MM.1S (cell line): ENCODE measurements at regions not wholly inside any gene's neighbourhood (a gene's known extent, or its start where the extent isn't known, plus 50 kb on each side); places are given as distances from the start of the nearest gene placed in this dataset.
A peak's percentile ranks its signal among the peaks of the same experiment; 100 is the strongest.

Experiments
- DNase-seq: peaks from one replicate; pipeline ENCODE4 v3.0.0-alpha.2; 2015
- H2AFZ ChIP-seq: fragments of 300-600 bp; sonication (generic); 2 replicates; pipeline ENCODE4 v1.6.0; 2016; ENCODE audit warnings: antibody characterized with exemption, low read length
- H3F3A ChIP-seq: fragments of 300-600 bp; sonication (generic); 2 replicates; pipeline ENCODE4 v1.6.1; 2016; ENCODE audit warnings: mild to moderate bottlenecking, antibody characterized with exemption, low read length, moderate library complexity, mixed read lengths; ENCODE audit not compliant: insufficient read depth
- H3K27ac ChIP-seq: fragments of 300-600 bp; sonication (generic); 2 replicates; pipeline ENCODE4 v1.5.1; 2016; ENCODE audit warnings: mild to moderate bottlenecking, low read length
- H3K27me3 ChIP-seq: fragments of 300-600 bp; sonication (generic); replicated peaks from 2 replicates; pipeline ENCODE4 v1.6.0; 2016; ENCODE audit warnings: low read length; ENCODE audit not compliant: insufficient read depth
- H3K36me3 ChIP-seq: fragments of 300-600 bp; sonication (generic); replicated peaks from 2 replicates; pipeline ENCODE4 v1.6.1; 2016; ENCODE audit warnings: mild to moderate bottlenecking, low read length, mixed read lengths; ENCODE audit not compliant: insufficient read depth
- H3K4me1 ChIP-seq: fragments of 300-600 bp; sonication (generic); 2 replicates; pipeline ENCODE4 v1.6.1; 2016; ENCODE audit warnings: low read length, mixed read lengths
- H3K4me2 ChIP-seq: fragments of 300-600 bp; sonication (generic); 2 replicates; pipeline ENCODE4 v1.6.0; 2016; ENCODE audit warnings: low read depth, low read length
- H3K4me3 ChIP-seq: fragments of 300-600 bp; sonication (generic); 2 replicates; pipeline ENCODE4 v1.5.1; 2016; ENCODE audit warnings: low read length, mixed read lengths
- H3K79me2 ChIP-seq: fragments of 300-600 bp; sonication (generic); 2 replicates; pipeline ENCODE4 v1.6.1; 2016; ENCODE audit warnings: mixed run types, low read length, mixed read lengths
- H3K9ac ChIP-seq: fragments of 300-600 bp; sonication (generic); 2 replicates; pipeline ENCODE4 v1.6.1; 2016; ENCODE audit warnings: low read length, mixed read lengths
- H3K9me2 ChIP-seq: fragments of 300-600 bp; sonication (generic); replicated peaks from 2 replicates; pipeline ENCODE4 v1.6.1; 2016; ENCODE audit warnings: mild to moderate bottlenecking, low read length, mixed read lengths; ENCODE audit not compliant: insufficient read depth
- H3K9me3 ChIP-seq: fragments of 300-600 bp; sonication (generic); replicated peaks from 2 replicates; pipeline ENCODE4 v1.6.1; 2016; ENCODE audit warnings: mild to moderate bottlenecking, low read length, mixed read lengths; ENCODE audit not compliant: insufficient read depth
- H4K20me1 ChIP-seq: fragments of 300-600 bp; sonication (generic); 2 replicates; pipeline ENCODE4 v1.6.1; 2016; ENCODE audit warnings: mild to moderate bottlenecking, low read length, moderate library complexity, mixed read lengths; ENCODE audit not compliant: insufficient read depth
- EZH2 ChIP-seq: fragments of 300-600 bp; sonication (generic); optimal IDR thresholded peaks from 2 replicates; pipeline ENCODE3; 2017; ENCODE audit warnings: low read depth, mild to moderate bottlenecking, antibody characterized with exemption, low read length, mixed read lengths
- EZH2phosphoT487 ChIP-seq: fragments of 300-600 bp; sonication (generic); IDR thresholded peaks from 2 replicates; pipeline ENCODE4 v1.6.1; 2018; ENCODE audit warnings: antibody characterized with exemption, low read length
- TF ChIP-seq, protein P1 (sequence below): fragments of 300-600 bp; sonication (generic); IDR thresholded peaks from 2 replicates; pipeline ENCODE4 v1.5.1; 2016; ENCODE audit warnings: antibody characterized with exemption, low read length, mixed read lengths

DNA sequence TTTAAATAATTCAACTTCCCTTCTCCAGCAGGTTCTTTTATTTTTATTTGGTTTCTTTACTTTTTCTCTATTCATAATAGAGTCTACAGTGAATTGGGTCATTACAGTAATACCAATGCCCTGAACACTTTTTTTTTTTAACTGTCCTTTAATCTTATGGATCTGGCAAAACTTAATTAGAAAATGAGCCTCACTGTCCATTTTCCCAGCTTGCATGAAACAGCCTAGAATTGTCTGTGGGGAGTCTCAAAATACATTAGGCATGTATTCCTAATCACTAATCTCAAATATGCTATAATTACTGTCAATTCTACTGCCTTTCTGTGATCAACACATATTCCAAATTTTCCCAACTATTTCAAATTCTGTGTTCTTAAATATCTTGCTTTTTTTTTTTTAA, 406.8 kb downstream of the ANXA1 start:
- no peak overlapping the region for H3K27ac ChIP-seq
- no peak overlapping the region for H3K4me3 ChIP-seq
- H3F3A ChIP-seq, result no peaks in the 10 kb centered on the region
- H3K9me3 ChIP-seq, result no peaks in the 10 kb centered on the region
- TF ChIP-seq EZH2 (no peak), EZH2phosphoT487 (no peak)
- TF ChIP-seq, protein P1, sequence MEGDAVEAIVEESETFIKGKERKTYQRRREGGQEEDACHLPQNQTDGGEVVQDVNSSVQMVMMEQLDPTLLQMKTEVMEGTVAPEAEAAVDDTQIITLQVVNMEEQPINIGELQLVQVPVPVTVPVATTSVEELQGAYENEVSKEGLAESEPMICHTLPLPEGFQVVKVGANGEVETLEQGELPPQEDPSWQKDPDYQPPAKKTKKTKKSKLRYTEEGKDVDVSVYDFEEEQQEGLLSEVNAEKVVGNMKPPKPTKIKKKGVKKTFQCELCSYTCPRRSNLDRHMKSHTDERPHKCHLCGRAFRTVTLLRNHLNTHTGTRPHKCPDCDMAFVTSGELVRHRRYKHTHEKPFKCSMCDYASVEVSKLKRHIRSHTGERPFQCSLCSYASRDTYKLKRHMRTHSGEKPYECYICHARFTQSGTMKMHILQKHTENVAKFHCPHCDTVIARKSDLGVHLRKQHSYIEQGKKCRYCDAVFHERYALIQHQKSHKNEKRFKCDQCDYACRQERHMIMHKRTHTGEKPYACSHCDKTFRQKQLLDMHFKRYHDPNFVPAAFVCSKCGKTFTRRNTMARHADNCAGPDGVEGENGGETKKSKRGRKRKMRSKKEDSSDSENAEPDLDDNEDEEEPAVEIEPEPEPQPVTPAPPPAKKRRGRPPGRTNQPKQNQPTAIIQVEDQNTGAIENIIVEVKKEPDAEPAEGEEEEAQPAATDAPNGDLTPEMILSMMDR, result no peak
- H3K4me2 ChIP-seq, result no peak overlapping the region
- H3K9ac ChIP-seq, result no peak overlapping the region
- H3K27me3 ChIP-seq, result no peaks in the 10 kb centered on the region
- DNase-seq, result no peak
- no peaks in the 10 kb centered on the region for H3K4me1 ChIP-seq
- H3K9me2 ChIP-seq, result no peaks in the 10 kb centered on the region
- H4K20me1 ChIP-seq, result no peaks in the 10 kb centered on the region
- H3K79me2 ChIP-seq, result no peaks in the 10 kb centered on the region
- no peak overlapping the region for H2AFZ ChIP-seq
- H3K36me3 ChIP-seq, result no peaks in the 10 kb centered on the region

DNA sequence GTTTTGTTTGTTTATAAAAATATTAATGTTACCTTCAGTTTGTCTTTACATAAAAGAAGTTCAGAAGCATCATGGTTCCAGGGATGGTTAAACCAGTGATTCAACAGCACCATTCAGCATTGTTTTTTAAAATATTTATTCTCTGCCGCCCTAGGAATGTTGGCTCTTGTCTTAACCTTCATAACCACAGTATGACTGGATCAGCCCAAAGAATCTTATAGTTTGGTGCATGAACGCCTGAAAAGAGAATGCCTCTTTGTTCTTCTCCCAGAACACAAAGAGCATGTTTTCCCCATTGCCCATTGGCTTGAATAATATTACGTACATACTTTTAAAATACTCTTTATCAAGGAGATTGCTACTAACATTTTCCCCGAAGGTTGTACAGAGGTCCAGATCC, 413.4 kb downstream of the ANXA1 start:
- Histone ChIP-seq H3K9ac (no peak overlapping the region), H3K9me2 (no peaks in the 10 kb centered on the region), H3K27ac (no peak overlapping the region), H3K4me3 (no peak overlapping the region), H3K79me2 (no peaks in the 10 kb centered on the region), H3K4me1 (no peaks in the 10 kb centered on the region), H3K27me3 (no peaks in the 10 kb centered on the region), H3K9me3 (no peaks in the 10 kb centered on the region), H3K36me3 (no peaks in the 10 kb centered on the region), H3K4me2 (no peak overlapping the region), H2AFZ (no peak overlapping the region), H3F3A (no peaks in the 10 kb centered on the region), H4K20me1 (no peaks in the 10 kb centered on the region)
- no peak for DNase-seq
- no peak for TF ChIP-seq EZH2phosphoT487
- TF ChIP-seq, protein P1, result no peak
- TF ChIP-seq EZH2, result no peak

DNA sequence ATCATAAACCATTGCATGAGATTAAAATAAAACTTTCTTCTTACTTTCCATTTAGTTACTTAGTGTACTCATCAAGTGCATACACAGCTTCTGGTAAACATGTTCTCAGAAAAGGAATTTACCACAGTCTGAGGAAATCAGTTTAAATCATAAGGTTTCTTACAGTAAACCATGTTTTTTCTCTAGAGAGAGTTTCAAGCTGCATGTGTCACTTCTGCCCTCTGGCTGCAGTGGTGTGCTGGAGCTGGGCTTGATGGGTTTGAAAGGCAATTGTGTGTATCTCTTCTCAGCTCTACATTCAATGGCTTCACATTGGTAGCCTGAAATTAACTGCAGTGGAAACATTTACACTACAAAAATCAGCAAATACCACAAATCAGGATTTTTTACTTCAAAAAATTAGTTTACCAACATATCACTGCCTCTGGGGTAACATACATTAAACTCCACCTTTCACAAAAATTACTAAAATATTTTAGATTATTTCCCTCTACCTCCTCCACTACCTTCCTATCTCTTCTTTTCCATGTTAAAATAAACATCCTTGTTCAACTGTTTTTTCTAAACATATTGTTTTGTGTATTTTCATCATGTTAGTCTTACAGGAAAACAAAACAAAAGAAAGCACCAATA, 414.3 kb downstream of the ANXA1 start:
- DNase-seq, result peak; percentile 43
- no peak overlapping the region for H2AFZ ChIP-seq

More for the DNA sequence above, 414.3 kb downstream of the ANXA1 start:
- Histone ChIP-seq H3K27me3 (no peaks in the 10 kb centered on the region), H3K36me3 (no peaks in the 10 kb centered on the region), H3K9ac (no peak overlapping the region), H3K27ac (no peak overlapping the region), H3K9me2 (no peaks in the 10 kb centered on the region), H3K4me1 (no peaks in the 10 kb centered on the region), H3K79me2 (no peaks in the 10 kb centered on the region), H3F3A (no peaks in the 10 kb centered on the region), H4K20me1 (no peaks in the 10 kb centered on the region), H3K4me3 (no peak overlapping the region), H3K9me3 (no peaks in the 10 kb centered on the region), H3K4me2 (no peak overlapping the region)
- TF ChIP-seq, protein P1, result peak; percentile 54
- no peak for TF ChIP-seq EZH2phosphoT487
